PC-9 (cell line): ENCODE measurements at regions not wholly inside any gene's neighbourhood (a gene's known extent, or its start where the extent isn't known, plus 50 kb on each side); places are given as distances from the start of the nearest gene placed in this dataset.

ENCODE experiments used
- BruUV-seq: library from RNA; stranded (reverse); fragments of 400-500 nt; replicated peaks from 2 replicates; lab custom pipeline; 2021; lab: Mats Ljungman, UMichigan
- CTCF ChIA-PET: fragments of 300-600 bp; sonication (Branson Sonifier 250); formaldehyde crosslinking; loops from one replicate; lab custom pipeline; 2022; ENCODE audit warnings: antibody characterized with exemption; lab: Charles Lee
- POLR2A ChIA-PET: fragments of 300-600 bp; sonication (Branson Sonifier 250); formaldehyde crosslinking; loops from one replicate; lab custom pipeline; 2022; ENCODE audit warnings: antibody characterized with exemption; ENCODE audit not compliant: unreplicated experiment; lab: Charles Lee
- DNase-seq, 2 experiments: peaks; one replicate each; pipeline versions ENCODE4 v3.0.0 to v3.0.0-alpha.2; 2015 to 2022; ENCODE audit warnings: mixed read lengths in 1 of 2
- H2AFZ ChIP-seq: fragments of 200-600 bp; sonication (generic); 2 replicates; pipeline ENCODE4 v1.8.1; 2017; ENCODE audit warnings: antibody characterized with exemption
- H3F3A ChIP-seq: fragments of 200-600 bp; sonication (generic); 2 replicates; pipeline ENCODE4 v1.8.1; 2017; ENCODE audit warnings: antibody characterized with exemption, mild to moderate bottlenecking, low read depth; ENCODE audit not compliant: insufficient read depth
- H3K27ac ChIP-seq: fragments of 200-600 bp; sonication (generic); 2 replicates; pipeline ENCODE4 v1.6.1; 2016; ENCODE audit warnings: mixed run types
- H3K27me3 ChIP-seq: fragments of 200-600 bp; sonication (generic); 2 replicates; pipeline ENCODE4 v1.6.1; 2016; ENCODE audit warnings: low read depth, mixed run types; ENCODE audit not compliant: insufficient read depth
- H3K36me3 ChIP-seq: fragments of 200-600 bp; sonication (generic); 2 replicates; pipeline ENCODE4 v1.6.1; 2016; ENCODE audit warnings: low read depth, mixed run types
- H3K4me1 ChIP-seq: fragments of 200-600 bp; sonication (generic); replicated peaks from 2 replicates; pipeline ENCODE4 v1.6.1; 2016; ENCODE audit warnings: mixed run types; ENCODE audit not compliant: insufficient read depth
- H3K4me2 ChIP-seq: fragments of 200-600 bp; sonication (generic); 2 replicates; pipeline ENCODE4 v1.6.1; 2017; ENCODE audit warnings: mixed run types
- H3K4me3 ChIP-seq: fragments of 200-600 bp; sonication (generic); 2 replicates; pipeline ENCODE4 v1.6.1; 2016; ENCODE audit warnings: mixed run types
- H3K79me2 ChIP-seq: fragments of 200-600 bp; sonication (generic); 2 replicates; pipeline ENCODE4 v1.6.1; 2017; ENCODE audit warnings: low read depth, mixed run types
- H3K9me2 ChIP-seq: fragments of 200-600 bp; sonication (generic); 2 replicates; pipeline ENCODE4 v1.8.1; 2017; ENCODE audit warnings: mild to moderate bottlenecking; ENCODE audit not compliant: insufficient read depth
- H3K9me3 ChIP-seq: fragments of 200-600 bp; sonication (generic); 2 replicates; pipeline ENCODE4 v1.8.1; 2016; ENCODE audit warnings: low read depth; ENCODE audit not compliant: insufficient read depth
- H4K20me1 ChIP-seq: fragments of 200-600 bp; sonication (generic); 2 replicates; pipeline ENCODE4 v1.8.1; 2017; ENCODE audit not compliant: insufficient read depth
- CTCF ChIP-seq: fragments of 200-600 bp; sonication (generic); conservative IDR thresholded peaks from 2 replicates; pipeline ENCODE4 v1.6.1; 2017; ENCODE audit warnings: mixed run types, antibody characterized with exemption, mild to moderate bottlenecking, moderate library complexity
- EZH2 ChIP-seq: fragments of 200-600 bp; sonication (generic); IDR thresholded peaks from 2 replicates; pipeline ENCODE4 v1.8.0; 2017; ENCODE audit warnings: antibody characterized with exemption, low read depth
- intact Hi-C: fragments of 100-400 bp; cut with micrococcal nuclease; formaldehyde crosslinking; loops from one replicate; pipeline ENCODE4 v1.10.0; 2022; ENCODE audit not compliant: unreplicated experiment

DNA sequence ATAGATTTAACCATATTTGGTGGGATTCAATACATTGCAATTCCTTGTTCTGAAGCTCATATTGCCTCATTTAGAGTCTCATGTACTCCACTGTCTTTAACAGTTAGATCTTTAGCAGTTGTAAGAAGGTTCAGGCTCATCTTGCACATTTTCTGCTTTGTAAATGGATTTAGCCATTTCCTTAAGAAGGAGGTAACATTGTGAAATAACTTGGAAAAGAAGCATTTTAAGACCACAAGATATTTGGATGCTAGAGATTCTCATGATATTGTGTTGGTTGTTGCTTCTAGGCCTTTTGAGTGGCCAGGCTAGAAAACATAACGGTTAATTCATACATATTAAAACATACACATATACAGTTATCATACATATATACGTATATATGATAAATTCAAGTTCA is 445.8 kb upstream of the NXPH2 start:
- intact Hi-C loops, result no loop called here

DNA sequence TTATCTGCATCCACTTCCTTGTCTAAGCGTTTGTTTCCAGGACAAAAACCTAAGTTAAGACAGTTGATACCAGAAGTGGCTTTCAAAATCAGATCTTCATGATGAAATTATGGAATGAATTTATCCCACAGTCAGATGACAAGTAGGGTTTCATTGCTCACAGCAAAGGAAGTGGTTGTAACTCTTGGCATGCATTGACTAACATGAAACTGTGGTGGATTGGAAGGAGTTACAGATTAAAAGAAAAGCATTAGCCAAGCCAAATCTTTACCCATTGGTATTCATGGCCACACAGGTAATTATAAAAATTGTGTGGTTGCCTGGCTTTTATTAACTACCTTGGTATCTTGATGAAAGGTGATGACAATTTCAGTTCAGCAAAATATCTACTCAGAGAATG is 438.0 kb upstream of the NXPH2 start:
- Histone ChIP-seq H3K4me2 (no peak overlapping the region), H3K4me1 (no peaks in the 10 kb centered on the region), H3K27ac (no peak overlapping the region), H2AFZ (no peak overlapping the region), H3K9me2 (no peaks in the 10 kb centered on the region), H4K20me1 (no peaks in the 10 kb centered on the region), H3K79me2 (no peaks in the 10 kb centered on the region), H3K9me3 (no peaks in the 10 kb centered on the region), H3K27me3 (no peaks in the 10 kb centered on the region), H3K4me3 (no peak overlapping the region), H3F3A (no peaks in the 10 kb centered on the region), H3K36me3 (no peaks in the 10 kb centered on the region)
- DNase-seq, result no peak
- intact Hi-C loops, result no loop called here
- ChIA-PET CTCF (no interaction called here), POLR2A (no interaction called here)
- TF ChIP-seq CTCF (no peak), EZH2 (no peak)
- no TSS peak for BruUV-seq

More for the DNA sequence above, 445.8 kb upstream of the NXPH2 start:
- H3K27me3 ChIP-seq, result no peaks in the 10 kb centered on the region
- H3K4me2 ChIP-seq, result no peak overlapping the region
- H3K9me3 ChIP-seq, result no peaks in the 10 kb centered on the region
- no peak for DNase-seq
- BruUV-seq, result no TSS peak
- no peaks in the 10 kb centered on the region for H3F3A ChIP-seq
- no peaks in the 10 kb centered on the region for H4K20me1 ChIP-seq
- POLR2A ChIA-PET, result no interaction called here
- CTCF ChIA-PET, result no interaction called here
- H3K9me2 ChIP-seq, result no peaks in the 10 kb centered on the region
- no peaks in the 10 kb centered on the region for H3K36me3 ChIP-seq
- no peak overlapping the region for H2AFZ ChIP-seq
- H3K4me1 ChIP-seq, result no peaks in the 10 kb centered on the region
- no peaks in the 10 kb centered on the region for H3K79me2 ChIP-seq
- no peak for TF ChIP-seq EZH2
- no peak for TF ChIP-seq CTCF
- H3K4me3 ChIP-seq, result no peak overlapping the region
- H3K27ac ChIP-seq, result no peak overlapping the region

DNA sequence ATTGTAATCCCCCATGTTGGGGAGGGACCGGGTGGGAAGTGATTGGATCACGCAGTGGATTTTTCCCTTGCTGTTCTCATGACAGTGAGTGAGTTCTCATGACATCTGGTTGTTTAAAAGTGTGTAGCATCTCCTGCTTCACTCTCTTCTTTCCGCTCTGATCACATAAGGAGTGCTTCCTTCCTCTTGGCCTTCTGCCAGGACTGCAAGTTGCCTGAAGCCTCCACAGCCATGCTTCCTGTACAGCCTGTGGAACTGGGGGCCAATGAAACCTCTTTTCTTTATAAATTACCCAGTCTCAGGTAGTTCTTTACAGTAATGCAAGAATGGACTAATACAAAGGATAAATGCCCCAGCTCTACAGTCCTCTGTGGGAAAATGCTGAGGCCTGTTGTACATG is 437.5 kb upstream of the NXPH2 start:
- no peak overlapping the region for H2AFZ ChIP-seq
- H3K79me2 ChIP-seq, result no peaks in the 10 kb centered on the region
- POLR2A ChIA-PET, result no interaction called here
- H3F3A ChIP-seq, result no peaks in the 10 kb centered on the region
- H4K20me1 ChIP-seq, result no peaks in the 10 kb centered on the region
- no peaks in the 10 kb centered on the region for H3K9me3 ChIP-seq
- no peaks in the 10 kb centered on the region for H3K9me2 ChIP-seq
- intact Hi-C loops, result no loop called here
- CTCF ChIA-PET, result no interaction called here
- no TSS peak for BruUV-seq
- H3K4me2 ChIP-seq, result no peak overlapping the region
- H3K27ac ChIP-seq, result no peak overlapping the region
- no peaks in the 10 kb centered on the region for H3K27me3 ChIP-seq
- TF ChIP-seq CTCF, result no peak
- TF ChIP-seq EZH2, result no peak
- no peaks in the 10 kb centered on the region for H3K4me1 ChIP-seq
- DNase-seq, result no peak
- H3K36me3 ChIP-seq, result no peaks in the 10 kb centered on the region
- H3K4me3 ChIP-seq, result no peak overlapping the region
